ENCODE measurements at regions not wholly inside any gene's neighbourhood (a gene's known extent, or its start where the extent isn't known, plus 50 kb on each side); places are given as distances from the start of the nearest gene placed in this dataset.

DNA sequence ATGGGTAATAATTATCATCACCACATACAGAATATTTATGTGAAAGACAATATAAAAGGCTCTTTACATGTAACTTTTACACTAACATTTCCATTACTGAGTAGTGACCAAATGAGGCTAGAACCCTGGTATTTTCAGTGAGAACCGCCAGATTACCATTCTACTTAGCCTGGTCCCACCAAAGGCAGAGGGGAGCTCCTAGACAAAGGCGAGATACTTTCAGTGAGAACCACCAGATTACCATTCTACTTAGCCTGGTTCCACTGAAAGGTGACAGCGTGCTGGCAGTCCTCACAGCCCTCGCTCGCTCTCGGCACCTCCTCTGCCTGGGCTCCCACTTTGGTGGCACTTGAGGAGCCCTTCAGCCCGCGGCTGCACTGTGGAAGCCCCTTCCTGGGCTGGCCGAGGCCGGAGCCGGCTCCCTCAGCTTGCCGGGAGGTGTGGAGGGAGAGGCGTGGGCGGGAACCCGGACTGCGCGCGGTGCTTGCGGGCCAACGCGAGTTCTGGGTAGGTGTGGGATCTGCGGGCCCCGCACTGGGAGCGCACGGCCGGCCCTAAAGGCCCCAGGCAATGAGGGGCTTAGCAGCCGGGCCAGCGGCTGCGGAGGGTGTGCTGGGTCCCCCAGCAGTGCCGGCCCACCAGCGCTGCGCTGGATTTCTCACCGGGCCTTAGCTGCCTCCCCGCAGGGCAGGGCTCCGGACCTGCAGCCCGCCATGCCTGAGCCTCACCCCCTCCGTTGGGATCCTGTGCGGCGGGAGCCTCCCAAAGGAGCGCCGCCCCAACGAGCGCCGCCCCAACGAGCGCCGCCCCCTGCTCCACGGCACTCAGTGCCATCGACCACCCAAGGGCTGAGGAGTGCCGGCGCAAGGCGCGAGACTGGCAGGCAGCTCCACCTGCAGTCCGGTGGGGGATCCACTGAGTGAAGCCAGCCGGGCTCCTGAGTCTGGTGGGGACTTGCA lies 1276.1 kb downstream of the PCDH7 start:
- intact Hi-C loops (cut with micrococcal nuclease) = no loop called here
- DNase-seq (peak; percentile 29), ATAC-seq (peak; percentile 19)

DNA sequence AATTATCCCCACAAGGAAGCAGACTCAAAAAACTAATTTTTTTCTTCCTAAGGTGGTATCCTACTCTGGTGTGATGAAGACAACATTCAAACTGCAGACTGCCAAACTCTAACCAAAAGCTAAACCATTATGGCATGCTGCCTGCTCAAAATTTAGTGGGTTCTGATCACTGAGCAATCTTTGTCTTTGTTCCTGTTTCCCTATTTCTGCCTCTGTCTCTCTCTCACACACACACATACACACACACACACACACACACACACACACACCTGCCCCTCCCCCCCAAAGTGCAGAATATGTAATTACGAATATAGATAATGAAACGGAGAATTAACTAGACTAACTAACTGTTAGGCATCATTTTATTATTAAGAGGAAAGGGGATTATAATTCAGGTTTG lies 1278.6 kb downstream of the PCDH7 start:
- intact Hi-C loops (cut with micrococcal nuclease) = no loop called here
- ATAC-seq (no peak), DNase-seq (no peak)

DNA sequence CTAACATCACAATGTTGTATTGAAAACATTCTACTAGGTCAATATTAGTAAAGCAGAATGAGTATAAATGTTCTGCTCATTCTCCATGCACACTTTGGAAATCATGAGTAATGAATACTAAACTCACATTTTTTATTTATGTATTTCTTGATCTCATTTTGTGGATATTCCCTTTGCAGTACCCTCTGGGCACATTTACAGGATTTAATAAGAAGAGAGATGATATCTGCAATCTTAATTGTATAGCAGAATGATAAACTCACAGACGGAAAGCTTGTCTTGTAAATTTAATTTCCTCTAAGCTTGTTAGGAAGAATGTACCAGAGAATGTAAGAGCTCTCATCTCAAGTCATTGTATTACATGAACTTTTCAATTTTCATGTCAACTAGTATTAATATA lies 1279.7 kb downstream of the PCDH7 start:
- ATAC-seq = no peak
- DNase-seq = no peak
- intact Hi-C loops (cut with micrococcal nuclease) = no loop called here

DNA sequence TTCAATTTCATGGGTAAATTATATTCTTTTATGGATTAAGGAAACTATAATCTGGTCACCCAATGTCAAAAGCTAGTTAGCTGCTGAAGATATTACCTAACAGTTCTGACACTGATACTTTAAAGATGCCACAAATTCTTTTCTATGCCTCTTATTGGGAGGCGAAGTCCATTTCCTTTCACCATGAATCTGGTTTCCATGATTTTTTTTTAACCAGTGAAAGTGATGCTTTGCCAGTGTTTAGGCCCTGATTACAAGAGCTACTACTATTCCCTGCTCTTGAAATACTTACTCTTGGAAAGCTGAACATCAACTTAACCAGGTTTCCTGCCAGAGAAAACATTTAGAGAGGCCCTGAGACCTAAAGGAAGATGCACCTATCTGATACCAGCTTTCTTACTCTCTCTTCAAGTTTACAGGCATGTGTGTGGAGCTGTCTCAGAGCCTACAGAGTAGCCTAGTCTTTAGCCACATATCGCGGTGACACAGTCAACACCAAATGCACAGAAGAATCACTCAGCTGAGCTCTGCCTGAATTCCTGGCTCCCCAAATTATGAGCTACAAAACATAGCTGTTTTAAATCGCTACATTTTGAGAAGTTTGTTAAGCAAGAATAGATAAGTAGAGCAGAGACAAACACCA lies 1280.8 kb downstream of the PCDH7 start:
- DNase-seq = no peak
- intact Hi-C loops (cut with micrococcal nuclease) = no loop called here
- ATAC-seq = no peak

DNA sequence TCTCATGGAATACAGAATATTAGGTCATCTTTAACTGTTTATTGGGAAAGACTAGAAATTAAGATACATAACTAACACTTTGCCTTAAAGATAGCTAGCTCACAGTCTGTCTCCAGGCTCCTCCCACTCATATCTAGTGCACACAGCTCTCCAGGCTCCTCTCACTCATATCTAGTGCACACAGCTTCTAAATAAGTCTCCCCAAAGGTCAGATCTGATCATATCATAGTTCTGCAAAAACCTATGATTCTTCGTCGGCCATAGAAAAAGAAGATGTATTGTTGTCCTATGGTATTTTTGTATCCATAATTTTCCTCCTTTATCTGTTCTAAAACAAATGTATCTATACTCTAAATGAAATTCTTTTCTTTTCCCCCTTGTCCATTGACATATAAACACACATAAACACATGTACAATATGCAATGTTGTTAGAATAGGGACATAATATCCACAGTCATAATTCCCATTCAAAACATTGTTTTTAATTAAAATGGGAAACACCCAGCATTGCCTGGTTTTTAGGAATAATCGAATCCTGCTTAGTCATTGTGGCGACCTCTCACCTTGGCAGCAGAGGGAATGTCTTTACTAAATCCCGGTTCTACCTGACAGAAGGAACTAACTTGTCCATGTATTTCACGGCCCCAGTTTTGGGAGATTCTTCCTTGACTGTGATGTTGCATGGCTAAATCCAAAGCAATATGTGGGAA lies 1282.0 kb downstream of the PCDH7 start:
- ATAC-seq (no peak), DNase-seq (no peak)
- intact Hi-C loops (cut with micrococcal nuclease) = no loop called here

DNA sequence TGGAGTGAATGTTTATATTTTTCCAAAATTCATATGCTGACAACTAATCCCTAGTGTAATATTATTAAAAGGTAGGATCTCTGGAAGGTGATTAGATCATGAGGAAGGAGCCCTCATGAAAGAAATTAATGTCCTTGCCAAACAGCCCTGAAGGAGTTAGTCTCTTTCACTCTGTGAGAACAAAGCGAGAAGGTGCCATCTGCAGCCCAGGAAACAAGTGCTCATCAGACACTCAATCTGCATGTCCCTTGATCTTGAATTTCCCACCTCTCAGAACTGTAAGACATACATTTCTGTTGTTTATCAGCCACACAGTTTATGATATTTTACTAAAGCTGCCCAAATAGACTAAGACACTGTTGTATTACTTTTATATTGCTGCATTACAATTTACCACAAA lies 1283.4 kb downstream of the PCDH7 start:
- DNase-seq (no peak), ATAC-seq (no peak)
- intact Hi-C loops (cut with micrococcal nuclease) = no loop called here

DNA sequence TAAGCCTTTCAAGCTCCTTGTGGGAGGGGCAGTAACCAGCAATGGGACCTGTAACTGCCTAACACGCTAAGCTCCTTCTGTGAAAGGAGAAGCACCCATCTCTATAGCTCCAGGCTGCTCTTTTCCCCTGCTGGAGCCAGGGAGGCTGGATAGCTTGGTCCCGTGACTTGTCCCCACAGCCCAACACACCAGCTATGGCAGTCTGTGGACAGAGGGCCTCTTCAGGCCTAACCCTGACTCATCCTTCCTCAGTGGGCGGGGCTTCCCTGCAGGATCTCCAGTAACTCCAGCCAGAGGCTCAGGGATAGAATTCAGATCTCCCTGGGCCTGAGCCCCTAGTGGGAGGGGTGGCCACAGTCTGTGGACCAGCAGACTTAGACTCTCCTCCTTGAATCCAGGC lies 1290.1 kb downstream of the PCDH7 start:
- intact Hi-C loops (cut with micrococcal nuclease) = no loop called here
- DNase-seq = no peak
- no peak for ATAC-seq

DNA sequence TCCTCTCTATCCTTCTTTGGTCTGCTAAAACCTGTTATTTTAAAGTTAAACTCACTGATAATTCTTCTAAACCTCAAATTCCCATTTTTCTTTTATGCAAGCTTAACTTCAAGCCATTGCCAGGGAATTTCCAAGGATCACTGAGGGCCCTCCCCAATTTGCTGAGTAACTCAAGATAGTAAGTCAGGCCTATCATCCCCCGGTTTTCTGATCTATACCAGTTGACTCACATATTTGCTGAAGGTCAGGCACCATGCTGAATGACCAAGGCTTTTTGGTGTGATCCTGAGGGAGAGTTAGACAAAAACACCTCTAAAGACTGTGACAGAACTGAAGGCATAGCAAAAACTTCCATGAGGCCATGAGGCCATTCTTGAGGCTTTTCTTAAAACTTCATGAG lies 1301.9 kb downstream of the PCDH7 start:
- ATAC-seq (no peak), DNase-seq (no peak)
- intact Hi-C loops (cut with micrococcal nuclease) = no loop called here

DNA sequence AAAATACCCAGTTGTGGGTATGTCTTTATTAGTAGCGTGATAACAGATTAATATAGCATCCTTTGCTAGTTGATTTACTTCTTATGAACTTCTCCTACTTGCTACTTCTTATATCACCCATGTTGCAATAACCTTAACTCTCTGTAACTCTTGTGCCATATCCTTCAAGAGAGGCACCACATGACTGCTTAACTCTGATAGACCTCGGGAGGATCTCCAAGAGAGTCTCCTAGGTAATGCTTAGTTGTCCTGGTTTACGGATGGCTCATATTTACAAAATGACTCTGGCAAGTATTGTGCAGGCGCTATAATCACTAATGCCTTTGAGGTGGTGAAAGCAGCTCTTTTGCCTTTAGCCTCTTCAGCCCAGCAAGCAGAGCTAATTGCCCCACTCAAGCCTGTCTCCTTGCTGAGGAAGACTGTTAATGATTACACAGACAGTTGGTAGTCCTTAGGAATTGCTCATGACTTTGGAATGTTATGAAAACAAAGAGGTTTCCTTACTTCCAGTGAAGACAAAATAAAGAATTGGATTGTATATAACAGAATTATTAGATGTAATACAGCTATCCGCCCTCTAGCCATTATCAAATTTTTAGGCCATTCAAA lies 1305.8 kb downstream of the PCDH7 start:
- no peak for ATAC-seq

DNA sequence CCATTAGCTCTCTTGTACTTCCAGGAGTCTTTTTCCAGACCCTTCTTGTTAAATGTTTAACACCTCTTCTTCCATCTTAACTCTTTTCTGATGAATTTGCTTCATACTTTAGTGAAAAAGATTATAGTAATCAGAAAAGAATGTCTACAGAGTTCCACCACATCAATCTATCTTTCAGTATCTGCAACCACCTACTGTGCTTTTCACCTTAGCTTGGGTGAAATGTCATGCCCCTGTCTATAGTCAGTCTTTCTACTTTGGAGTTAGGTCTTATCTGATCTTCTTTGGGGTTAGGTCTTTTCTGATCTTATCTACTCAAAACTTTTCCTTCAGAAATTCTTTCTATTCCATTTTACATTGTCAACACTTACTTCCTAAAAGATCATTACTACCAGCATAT lies 1310.2 kb downstream of the PCDH7 start:
- intact Hi-C loops (cut with micrococcal nuclease) = no loop called here

More for the DNA sequence above, 1305.8 kb downstream of the PCDH7 start:
- intact Hi-C loops (cut with micrococcal nuclease) = no loop called here
- no peak for DNase-seq

DNA sequence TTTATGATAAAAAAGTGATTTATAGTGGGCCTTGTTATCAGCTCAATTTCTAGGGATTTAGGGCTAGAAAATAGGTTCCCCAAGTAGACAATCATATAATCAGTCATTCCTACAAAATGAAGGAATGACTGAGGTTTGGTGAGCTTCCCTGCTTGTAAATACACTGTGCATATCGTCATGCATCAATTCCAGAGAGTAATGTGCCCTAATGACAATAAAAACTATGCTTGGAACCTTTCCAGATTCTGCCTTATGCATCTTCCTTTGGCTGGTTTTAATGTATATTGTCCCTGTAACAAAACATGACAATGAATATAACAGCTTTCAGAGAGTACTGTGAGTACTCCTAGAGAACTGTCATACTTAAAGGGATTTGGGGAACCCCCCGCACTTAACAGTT lies 1310.9 kb downstream of the PCDH7 start:
- ATAC-seq = no peak
- no peak for DNase-seq
- intact Hi-C loops (cut with micrococcal nuclease) = no loop called here

More for the DNA sequence above, 1310.2 kb downstream of the PCDH7 start:
- ATAC-seq (no peak), DNase-seq (no peak)

DNA sequence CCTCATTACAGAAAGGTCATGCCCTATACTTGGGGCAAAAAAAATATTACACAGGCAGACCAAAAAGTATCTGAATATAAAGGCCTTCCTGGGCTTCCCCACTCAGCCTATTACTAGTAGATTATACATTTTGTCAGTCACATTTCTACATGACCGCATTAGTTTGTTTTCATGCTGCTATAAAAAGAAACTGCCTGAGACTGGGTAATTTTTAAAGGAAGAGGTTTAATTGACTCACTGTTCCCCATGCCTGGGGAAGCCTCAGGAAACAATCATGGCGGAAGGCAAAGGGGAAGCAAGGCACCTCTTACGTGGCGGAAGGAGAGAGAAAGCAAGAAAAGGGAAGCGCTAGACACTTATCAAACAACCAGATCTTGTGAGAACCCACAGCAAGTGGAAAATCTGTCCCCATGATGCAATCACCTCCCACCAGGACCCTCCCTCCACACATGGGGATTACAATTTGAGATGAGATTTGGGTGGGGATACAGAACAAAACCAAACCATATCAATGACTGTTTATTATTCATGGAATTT lies 1312.0 kb downstream of the PCDH7 start:
- ATAC-seq (no peak), DNase-seq (no peak)
- intact Hi-C loops (cut with micrococcal nuclease) = no loop called here

DNA sequence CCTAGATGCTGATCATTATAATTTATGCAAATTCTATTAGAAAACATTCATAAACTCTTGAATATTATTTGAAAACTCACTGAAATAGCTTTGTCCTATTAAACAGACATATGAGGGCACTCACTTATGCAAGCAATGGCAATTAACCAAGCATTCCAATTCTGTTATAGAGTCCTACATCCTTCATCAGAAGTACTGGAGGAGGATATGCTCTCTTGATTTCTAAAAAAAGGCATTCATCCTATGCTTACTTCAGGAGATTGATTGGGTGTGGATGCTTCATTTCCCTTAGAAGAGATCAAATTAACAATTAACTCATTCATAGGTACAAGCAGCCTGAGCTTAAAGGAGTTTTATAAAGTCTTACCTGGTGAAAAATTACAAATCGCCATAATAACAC lies 1317.2 kb downstream of the PCDH7 start:
- DNase-seq (no peak), ATAC-seq (no peak)
- intact Hi-C loops (cut with micrococcal nuclease) = no loop called here

DNA sequence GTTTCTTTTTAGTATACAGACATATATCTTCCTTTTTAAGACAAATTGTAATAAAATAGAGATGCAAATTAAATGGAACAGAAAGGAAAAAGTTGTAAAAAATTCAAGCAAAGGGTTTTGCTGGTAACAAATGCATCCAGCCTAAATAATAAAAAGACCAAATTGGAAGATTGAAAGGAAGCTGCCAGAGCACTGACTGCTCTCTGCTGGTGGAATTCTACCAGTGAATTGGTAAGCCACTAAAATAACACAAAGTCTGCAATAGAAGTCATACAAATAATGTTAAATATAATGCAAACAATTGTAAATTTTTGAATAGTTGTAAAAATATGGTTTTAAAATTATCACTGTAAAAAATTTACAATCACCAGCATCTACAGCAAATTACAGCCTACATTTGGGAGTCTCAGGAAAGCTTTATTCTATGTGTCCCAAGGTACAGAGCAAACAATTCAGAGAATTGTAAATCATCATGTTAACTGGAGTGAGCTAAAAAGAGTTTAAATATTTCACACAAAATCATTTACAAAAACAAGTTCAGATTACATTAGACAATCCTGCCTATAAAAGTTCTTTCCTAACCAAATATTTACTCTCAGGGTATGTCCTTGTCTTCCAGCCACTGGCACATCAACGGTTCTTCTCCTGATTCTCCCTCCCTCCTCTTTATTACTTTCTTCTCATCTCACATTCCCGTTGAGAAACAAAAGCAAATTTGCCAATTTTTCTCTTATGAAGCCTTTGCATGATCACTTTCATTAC lies 1322.5 kb downstream of the PCDH7 start:
- intact Hi-C loops (cut with micrococcal nuclease) = no loop called here
- ATAC-seq (no peak), DNase-seq (no peak)

DNA sequence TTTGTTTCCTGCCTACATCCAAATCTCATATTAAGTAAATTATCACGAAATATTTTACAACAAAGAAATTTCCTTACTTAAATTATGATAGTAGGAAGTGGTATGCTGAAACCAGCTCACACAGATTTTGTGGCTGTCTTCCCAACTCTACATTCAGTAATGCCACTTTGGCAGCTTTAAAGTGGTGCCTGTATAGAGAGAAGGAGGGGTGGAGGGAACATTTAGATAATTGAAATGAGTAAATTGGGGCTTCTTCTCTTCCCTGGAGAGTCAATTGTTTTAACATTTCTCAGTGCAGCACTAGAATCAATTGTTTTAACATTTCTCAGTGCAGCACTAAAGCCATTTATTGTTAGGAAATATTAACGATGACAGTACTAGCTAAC lies 1323.1 kb downstream of the PCDH7 start:
- no peak for ATAC-seq
- no peak for DNase-seq
- intact Hi-C loops (cut with micrococcal nuclease) = no loop called here

DNA sequence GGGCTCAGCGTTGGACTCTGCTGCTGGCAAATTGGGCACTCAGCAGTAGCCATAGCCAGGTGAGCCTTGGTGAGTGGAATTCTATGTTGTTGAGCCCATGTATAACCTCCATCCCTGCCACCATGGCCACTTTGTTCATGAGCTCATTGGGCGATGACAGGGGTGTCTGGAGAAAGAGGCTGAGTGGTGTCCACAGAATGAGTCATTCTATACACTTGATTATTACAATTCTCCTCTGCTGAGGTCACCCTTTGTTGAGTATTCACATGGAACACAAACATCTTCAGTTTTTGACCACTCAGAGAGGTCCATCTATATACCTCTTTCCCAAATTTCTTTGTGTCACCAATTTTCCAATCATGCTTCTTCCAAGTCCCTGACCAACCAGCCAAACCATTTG lies 1341.7 kb downstream of the PCDH7 start:
- DNase-seq = no peak
- ATAC-seq = no peak

DNA sequence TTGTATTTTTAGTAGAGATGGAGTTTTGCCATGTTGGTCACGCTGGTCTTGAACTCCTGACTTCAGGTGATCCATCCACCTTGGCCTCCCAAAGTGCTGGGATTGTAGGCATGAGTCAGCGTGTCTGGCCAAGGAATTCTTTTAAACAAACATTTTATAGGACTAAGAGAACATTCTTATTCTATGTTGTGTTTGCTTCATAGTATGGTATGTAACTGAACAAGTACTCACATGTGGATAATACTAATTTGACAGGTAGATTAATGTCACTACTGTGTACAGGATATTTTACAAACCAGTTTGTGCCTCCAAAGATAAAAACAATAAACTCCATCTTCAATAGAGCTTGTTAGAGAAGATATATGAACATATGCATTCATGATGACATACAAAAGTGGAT lies 1353.4 kb downstream of the PCDH7 start:
- ATAC-seq (no peak), DNase-seq (no peak)
- intact Hi-C loops (cut with micrococcal nuclease) = no loop called here

More for the DNA sequence above, 1341.7 kb downstream of the PCDH7 start:
- intact Hi-C loops (cut with micrococcal nuclease) = no loop called here

DNA sequence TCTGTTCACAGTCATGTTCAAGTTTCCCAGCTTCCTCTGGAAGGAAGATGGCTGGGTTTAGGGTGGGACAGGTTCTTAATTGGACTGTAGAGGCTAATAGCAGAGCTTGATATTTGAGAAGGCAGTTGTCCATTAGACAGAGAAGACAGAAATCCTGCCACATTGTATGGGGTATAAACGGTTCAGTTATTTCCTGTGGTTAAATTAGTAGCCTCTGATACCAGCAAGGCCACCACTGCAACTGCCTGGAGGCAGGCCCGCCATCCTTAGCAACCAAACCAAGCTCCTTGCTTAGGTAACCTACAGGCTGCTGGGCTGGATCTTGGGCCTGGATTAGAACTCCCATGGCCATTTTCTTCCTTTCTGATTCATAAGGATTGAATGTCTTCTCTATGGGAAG lies 1367.0 kb downstream of the PCDH7 start:
- DNase-seq (no peak), ATAC-seq (no peak)
- intact Hi-C loops (cut with micrococcal nuclease) = no loop called here

DNA sequence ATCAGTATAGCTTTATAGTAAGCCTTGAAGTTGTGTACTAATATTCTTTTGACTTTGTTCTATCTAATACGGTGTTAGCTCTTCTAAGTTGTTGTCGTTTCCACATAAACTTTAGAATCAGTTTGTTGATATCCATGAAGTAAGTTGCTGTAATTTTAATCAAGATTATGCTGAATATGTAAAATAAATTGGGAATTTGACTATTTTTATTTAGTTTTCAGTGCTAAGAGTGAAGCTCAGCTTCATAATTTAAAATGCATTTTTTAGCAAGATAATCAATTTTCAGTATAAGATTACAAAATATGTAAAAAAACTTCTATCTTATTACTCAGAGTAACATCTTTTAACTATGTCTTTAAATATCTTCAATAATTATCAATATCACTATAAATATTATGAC lies 1374.8 kb downstream of the PCDH7 start:
- no peak for ATAC-seq
- no peak for DNase-seq
- intact Hi-C loops (cut with micrococcal nuclease) = no loop called here

All from left ventricle myocardium superior (tissue), 1 donor.